Muscle of leg (tissue), 3 donors: ENCODE measurements at regions not wholly inside any gene's neighbourhood (a gene's known extent, or its start where the extent isn't known, plus 50 kb on each side); places are given as distances from the start of the nearest gene placed in this dataset.

Experiments used
- DNase-seq: peaks from one replicate; pipeline ENCODE4 v3.0.0; 2013
- H3K27ac ChIP-seq: one replicate; pipeline ENCODE4 v1.5.1; 2013; ENCODE audit warnings: mild to moderate bottlenecking, low read length, control low read depth
- H3K27me3 ChIP-seq: one replicate; pipeline ENCODE4 v1.6.1; 2013; ENCODE audit warnings: low read length; ENCODE audit not compliant: control insufficient read depth, insufficient read depth
- H3K36me3 ChIP-seq: one replicate; pipeline ENCODE4 v1.6.1; 2013; ENCODE audit warnings: low read length; ENCODE audit not compliant: control insufficient read depth, insufficient read depth
- H3K4me1 ChIP-seq: one replicate; pipeline ENCODE4 v1.6.1; 2013; ENCODE audit warnings: low read length; ENCODE audit not compliant: control insufficient read depth, insufficient read depth
- H3K4me3 ChIP-seq: one replicate; pipeline ENCODE4 v1.5.1; 2013; ENCODE audit warnings: low read length, control low read depth
- H3K9me3 ChIP-seq: replicated peaks from 2 replicates; pipeline ENCODE4 v1.6.1; 2013; ENCODE audit warnings: low read depth, low read length; ENCODE audit not compliant: control insufficient read depth
- WGBS: methylation state at CpG from one replicate; pipeline ENCODE4 v1.1.5; 2013; ENCODE audit warnings: missing lambda C conversion rate; ENCODE audit not compliant: insufficient coverage; 5-methylcytosine and 5-hydroxymethylcytosine counted together

DNA sequence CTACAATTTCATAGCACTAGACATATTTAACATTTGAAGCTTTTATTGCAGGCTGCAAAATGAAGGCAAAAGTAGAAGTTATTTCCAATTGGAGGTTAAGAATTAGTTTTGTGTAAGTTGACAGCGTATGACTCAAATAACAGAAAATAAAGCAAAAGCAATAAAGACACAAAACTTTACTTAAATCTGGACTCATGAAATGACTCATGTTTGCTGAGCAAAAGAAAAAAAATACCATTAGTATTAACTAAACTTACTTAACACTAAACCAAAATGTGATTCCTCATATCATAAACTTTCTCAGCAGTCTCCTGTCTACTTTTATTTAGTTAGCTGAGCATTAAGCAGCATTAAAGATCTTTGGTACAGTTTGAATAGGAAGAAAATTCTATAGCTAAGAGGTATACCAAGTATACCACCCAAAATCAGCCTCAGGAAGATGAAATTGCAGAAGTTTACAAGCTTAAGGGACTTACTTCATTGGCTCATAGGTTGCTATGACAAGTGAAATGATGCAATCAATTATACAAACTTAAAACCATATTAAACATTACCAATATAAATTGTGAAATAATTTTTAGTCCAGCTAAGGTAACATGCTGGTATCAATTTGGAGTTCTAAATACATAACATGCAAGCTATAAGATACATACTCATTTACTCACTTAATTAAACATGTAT lies 1131.4 kb downstream of the XPNPEP1 start:
- no peak overlapping the region for H3K27ac ChIP-seq
- H3K36me3 ChIP-seq, result no peaks in the 10 kb centered on the region
- H3K4me3 ChIP-seq, result no peak overlapping the region
- H3K9me3 ChIP-seq, result peaks cover 2% of the 10 kb centered on the region
- no peaks in the 10 kb centered on the region for H3K4me1 ChIP-seq
- WGBS, result no CpG with 5 or more reads among the region's 1 CpG
- no peak for DNase-seq
- no peaks in the 10 kb centered on the region for H3K27me3 ChIP-seq

DNA sequence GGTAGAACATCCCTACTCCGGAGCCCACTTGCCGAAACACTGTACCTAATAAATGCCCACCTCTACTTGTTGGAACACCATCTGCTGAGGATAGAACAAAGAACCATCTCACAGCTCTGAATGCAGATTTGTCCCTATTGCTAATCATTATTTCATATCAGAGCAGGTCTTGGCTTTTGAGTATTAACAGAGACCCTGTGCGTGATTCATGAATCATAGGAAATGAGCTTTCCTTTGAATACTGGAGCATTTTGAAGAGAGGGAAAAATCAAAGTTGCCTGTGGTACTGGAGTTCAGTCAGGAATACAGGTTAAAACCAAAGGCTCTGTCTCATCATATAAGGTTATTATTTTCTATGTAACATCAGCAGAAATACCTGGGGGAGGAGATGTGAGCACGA lies 1132.3 kb downstream of the XPNPEP1 start:
- Histone ChIP-seq H3K36me3 (no peaks in the 10 kb centered on the region), H3K4me1 (no peaks in the 10 kb centered on the region), H3K27me3 (no peaks in the 10 kb centered on the region), H3K9me3 (peaks cover 9% of the 10 kb centered on the region), H3K27ac (no peak overlapping the region), H3K4me3 (no peak overlapping the region)
- WGBS, result 100% methylated on average over 2 of the region's 4 CpGs
- no peak for DNase-seq

DNA sequence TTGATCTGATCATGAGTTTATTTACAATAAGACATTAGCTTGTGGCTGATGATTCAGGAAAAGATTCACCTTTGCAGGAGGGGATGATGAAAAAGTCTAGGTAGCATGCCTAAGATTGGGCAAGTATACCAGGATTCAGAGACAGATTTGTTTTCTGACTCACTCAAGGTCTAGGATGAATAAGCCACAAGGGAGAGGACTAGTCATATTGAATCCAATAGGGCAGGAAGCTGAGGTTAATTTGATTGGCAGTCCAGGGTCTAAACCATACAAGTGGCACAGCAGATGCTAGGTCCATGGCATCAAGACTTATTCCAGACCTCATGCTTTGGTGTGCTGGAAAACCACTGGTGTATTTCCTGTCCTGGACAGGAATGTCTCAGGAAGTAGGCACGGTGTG lies 1133.4 kb downstream of the XPNPEP1 start:
- no CpG with 5 or more reads among the region's 1 CpG for WGBS
- H3K4me3 ChIP-seq, result no peak overlapping the region
- no peak overlapping the region for H3K27ac ChIP-seq
- H3K36me3 ChIP-seq, result no peaks in the 10 kb centered on the region
- DNase-seq, result no peak
- no peaks in the 10 kb centered on the region for H3K4me1 ChIP-seq
- peaks cover 18% of the 10 kb centered on the region for H3K9me3 ChIP-seq
- no peaks in the 10 kb centered on the region for H3K27me3 ChIP-seq

DNA sequence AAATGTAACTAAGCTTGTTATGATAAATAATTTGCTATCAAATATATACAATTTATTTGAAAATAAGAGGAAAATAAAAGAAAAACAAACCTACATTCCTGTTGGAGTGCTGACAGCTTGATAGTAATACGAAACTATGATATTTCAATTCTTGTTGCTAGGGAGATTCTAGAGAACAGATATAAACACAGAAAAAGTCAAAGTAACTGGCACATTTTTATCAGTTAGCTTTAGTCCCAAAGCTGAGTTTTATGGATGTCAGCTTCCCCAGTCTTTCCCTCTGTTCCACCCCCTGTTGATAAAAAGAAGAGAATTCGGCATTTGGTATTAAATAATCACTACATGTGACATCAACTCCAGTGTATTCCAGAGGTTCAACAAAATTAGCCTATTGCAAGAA lies 1134.0 kb downstream of the XPNPEP1 start:
- no CpG with 5 or more reads among the region's 2 CpGs for whole genome bisulfite sequencing

DNA sequence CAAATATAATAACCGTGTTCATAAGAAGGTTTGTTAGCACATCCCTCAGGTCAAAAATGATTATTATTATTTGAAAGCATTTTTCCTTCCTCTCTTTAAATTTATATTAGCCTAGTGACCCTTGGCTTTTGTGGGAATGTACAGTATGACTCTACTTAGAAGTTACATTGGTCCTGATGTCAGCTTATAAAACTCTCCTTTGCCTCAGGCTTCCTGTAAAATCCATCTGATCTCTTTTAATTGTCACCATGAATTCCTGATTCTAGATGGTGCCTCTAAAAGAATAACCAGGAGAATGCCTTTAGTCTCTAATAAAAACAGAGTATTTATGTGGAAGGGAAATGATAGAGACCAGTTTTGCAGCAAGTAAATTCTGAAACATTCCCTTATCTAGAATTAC lies 1134.4 kb downstream of the XPNPEP1 start:
- WGBS, result no CpG with 5 or more reads among the region's 1 CpG
- Histone ChIP-seq H3K27ac (no peak overlapping the region), H3K27me3 (no peaks in the 10 kb centered on the region), H3K4me3 (no peak overlapping the region), H3K9me3 (peaks cover 27% of the 10 kb centered on the region), H3K4me1 (no peaks in the 10 kb centered on the region), H3K36me3 (no peaks in the 10 kb centered on the region)
- no peak for DNase-seq

More for the DNA sequence above, 1134.0 kb downstream of the XPNPEP1 start:
- H3K36me3 ChIP-seq, result no peaks in the 10 kb centered on the region
- peaks cover 24% of the 10 kb centered on the region for H3K9me3 ChIP-seq
- DNase-seq, result no peak
- H3K27ac ChIP-seq, result no peak overlapping the region
- H3K4me3 ChIP-seq, result no peak overlapping the region
- H3K27me3 ChIP-seq, result no peaks in the 10 kb centered on the region
- no peaks in the 10 kb centered on the region for H3K4me1 ChIP-seq

DNA sequence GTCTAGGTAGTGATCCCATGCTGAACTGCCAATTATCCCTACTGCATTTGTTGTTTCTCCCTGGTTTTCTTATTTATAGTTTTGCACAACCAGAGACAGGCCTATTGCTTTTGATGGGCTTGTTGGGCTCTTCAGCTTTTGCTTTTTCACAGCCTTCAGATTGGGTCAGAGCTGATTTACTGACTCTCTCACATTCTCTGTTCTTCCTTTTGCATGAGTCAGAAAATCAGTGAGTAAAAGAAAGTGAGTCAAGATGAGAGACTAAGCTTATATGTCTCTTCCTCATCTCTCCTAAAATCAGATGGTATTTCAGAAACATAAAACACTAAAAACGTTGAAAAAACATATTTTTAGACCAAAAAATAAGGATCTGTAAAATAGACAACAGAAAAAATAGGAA lies 1135.4 kb downstream of the XPNPEP1 start:
- Histone ChIP-seq H3K27ac (no peak overlapping the region), H3K9me3 (peaks cover 35% of the 10 kb centered on the region), H3K36me3 (no peaks in the 10 kb centered on the region), H3K4me3 (no peak overlapping the region), H3K4me1 (no peaks in the 10 kb centered on the region), H3K27me3 (no peaks in the 10 kb centered on the region)
- no CpG with 5 or more reads among the region's 1 CpG for WGBS
- DNase-seq, result no peak

DNA sequence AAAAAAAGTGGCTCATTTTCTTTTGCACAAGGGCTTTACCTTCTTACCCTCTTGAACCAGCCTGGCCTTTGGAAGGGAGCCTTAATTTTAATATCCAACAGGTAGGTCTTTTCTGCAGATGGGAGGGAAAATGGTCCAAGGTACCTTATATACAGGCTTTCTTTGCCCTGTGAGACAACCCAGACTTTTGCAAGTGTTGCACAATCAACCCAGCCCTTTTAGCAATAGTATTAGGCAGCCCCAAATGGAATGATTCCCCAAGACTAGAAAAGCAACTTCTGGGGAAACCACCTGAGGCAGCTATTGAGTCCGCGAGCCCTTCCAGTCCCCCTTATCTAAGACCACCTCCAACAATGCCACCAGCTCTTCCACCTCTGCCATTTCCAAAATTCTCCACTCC lies 1138.3 kb downstream of the XPNPEP1 start:
- H3K9me3 ChIP-seq, result peaks cover 37% of the 10 kb centered on the region
- no peaks in the 10 kb centered on the region for H3K27me3 ChIP-seq
- DNase-seq, result no peak
- no peak overlapping the region for H3K27ac ChIP-seq
- whole genome bisulfite sequencing, result 100% methylated on average over 2 of the region's 2 CpGs
- H3K36me3 ChIP-seq, result no peaks in the 10 kb centered on the region
- H3K4me3 ChIP-seq, result no peak overlapping the region
- H3K4me1 ChIP-seq, result no peaks in the 10 kb centered on the region

DNA sequence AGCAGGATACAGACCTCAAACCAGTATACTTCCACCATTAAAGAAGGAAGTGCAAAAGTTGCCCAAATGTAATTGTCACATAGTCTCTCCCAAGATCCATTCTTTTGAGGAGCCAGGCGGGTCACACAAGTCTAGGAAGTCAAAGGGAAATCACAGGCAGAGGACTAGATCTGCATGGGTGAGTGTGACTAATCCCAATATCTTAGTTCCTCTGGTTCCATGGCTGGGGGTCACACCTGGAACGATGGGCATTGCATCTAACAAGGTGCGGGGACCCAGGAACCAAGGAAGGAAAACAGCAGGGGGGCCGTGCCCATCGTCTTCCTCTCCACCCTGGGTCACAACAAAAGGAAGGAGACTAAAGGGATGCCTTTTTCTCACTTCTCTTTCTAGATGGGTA lies 1138.8 kb downstream of the XPNPEP1 start:
- H3K4me1 ChIP-seq, result no peaks in the 10 kb centered on the region
- no peak overlapping the region for H3K27ac ChIP-seq
- 81% methylated on average over 4 of the region's 5 CpGs for WGBS
- H3K27me3 ChIP-seq, result no peaks in the 10 kb centered on the region
- DNase-seq, result no peak
- no peaks in the 10 kb centered on the region for H3K36me3 ChIP-seq
- H3K9me3 ChIP-seq, result peaks cover 37% of the 10 kb centered on the region
- no peak overlapping the region for H3K4me3 ChIP-seq

DNA sequence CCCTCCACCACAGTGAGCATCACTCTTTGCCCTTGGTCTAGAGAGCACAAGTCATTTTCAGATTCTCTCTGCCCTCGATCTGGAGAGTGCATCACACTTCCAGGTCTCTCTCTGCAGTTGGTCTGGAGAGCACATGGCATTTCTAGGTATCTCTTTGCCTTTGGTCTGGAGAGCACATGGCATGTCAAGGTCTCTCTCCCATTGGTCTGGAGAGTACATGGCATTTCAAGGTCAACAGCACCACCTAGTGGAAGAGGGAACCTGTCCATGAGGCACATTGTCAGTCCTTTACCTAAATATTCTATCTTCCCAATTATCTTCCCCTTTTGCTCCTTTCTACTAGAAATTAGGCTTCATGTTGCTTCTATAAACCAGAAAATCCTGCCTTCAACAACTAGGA lies 1139.4 kb downstream of the XPNPEP1 start:
- Histone ChIP-seq H3K4me3 (no peak overlapping the region), H3K36me3 (no peaks in the 10 kb centered on the region), H3K4me1 (no peaks in the 10 kb centered on the region), H3K27ac (no peak overlapping the region), H3K27me3 (no peaks in the 10 kb centered on the region), H3K9me3 (peaks cover 37% of the 10 kb centered on the region)
- peak; percentile 1 for DNase-seq
- 50% methylated on average over 1 of the region's 1 CpG for WGBS

DNA sequence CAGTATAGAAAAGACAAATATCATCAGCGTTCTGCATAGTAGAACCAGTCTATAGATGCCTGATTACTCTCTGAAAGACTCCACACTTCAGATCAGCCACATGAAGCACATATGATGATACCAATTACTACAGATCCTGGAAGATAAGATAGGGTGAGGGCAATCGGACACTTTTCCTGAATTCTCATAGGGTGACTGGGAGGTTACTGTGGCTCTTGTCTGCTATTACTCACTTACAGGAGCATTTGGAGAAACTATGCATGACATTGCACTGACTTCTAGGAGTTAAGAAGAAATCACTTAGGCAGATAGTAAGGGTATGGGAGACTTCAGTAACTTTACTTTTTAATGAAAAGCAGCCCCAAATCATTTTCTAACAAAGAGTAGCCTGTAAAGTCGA lies 1140.9 kb downstream of the XPNPEP1 start:
- WGBS, result no CpG with 5 or more reads among the region's 3 CpGs
- H3K36me3 ChIP-seq, result no peaks in the 10 kb centered on the region
- peaks cover 37% of the 10 kb centered on the region for H3K9me3 ChIP-seq
- no peaks in the 10 kb centered on the region for H3K27me3 ChIP-seq
- DNase-seq, result no peak
- H3K4me3 ChIP-seq, result no peak overlapping the region
- no peak overlapping the region for H3K27ac ChIP-seq
- H3K4me1 ChIP-seq, result no peaks in the 10 kb centered on the region

DNA sequence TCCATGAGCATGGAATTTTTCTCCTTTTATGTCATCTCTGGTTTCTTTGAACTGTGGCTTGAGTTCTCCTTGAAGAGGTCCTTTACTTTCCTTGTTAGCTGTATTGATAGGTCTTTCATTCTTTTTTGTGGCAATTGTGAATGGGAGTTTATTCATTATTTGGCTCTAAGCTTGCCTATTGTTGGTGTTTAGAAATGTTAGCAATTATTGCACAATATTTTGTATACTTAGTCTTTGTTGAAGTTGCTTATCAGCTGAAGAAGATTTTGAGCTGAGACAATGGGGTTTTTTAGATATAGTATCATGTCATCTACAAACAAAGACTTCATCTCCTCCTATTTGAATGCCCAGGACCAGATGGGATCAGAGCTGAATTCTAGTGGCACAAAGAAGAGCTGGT lies 1143.8 kb downstream of the XPNPEP1 start:
- Histone ChIP-seq H3K27ac (no peak overlapping the region), H3K36me3 (no peaks in the 10 kb centered on the region), H3K4me1 (no peaks in the 10 kb centered on the region), H3K9me3 (peaks cover 15% of the 10 kb centered on the region), H3K27me3 (no peaks in the 10 kb centered on the region), H3K4me3 (no peak overlapping the region)
- no peak for DNase-seq
